NCI-H1417 treated with DMSO at 0.1 percent for 48 hours (cell line): ENCODE measurements at regions not wholly inside any gene's neighbourhood (a gene's known extent, or its start where the extent isn't known, plus 50 kb on each side); places are given as distances from the start of the nearest gene placed in this dataset.

Experiments used
- DNase-seq: peaks from one replicate; lab custom pipeline; 2025; lab: John Stamatoyannopoulos, UW

- no peak for DNase-seq
These were observed 154.5 kb downstream of the CBLN1 start for GRCh38 chr16:49127103-49127502.

DNA sequence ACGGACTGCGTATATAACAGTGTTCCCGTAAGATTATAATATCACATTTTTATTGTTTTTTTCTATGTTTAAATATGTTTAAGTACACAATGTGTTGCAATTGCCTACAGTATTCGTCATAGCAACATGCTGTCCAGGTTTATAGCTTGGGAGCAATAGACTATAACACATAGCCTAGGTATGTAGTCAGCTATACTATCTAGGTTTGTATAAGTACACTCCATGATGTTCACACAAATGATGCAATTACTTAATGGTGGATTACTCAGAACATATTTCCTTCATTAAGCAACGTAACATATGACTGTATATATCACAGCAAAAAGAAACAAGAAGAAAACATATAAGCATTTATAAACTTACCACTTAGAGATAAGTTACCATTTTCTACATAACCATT lies 160.0 kb downstream of the CBLN1 start:
- DNase-seq, result no peak

GRCh38 chr16:49120631-49121030 lies 161.0 kb downstream of the CBLN1 start:
- DNase-seq, result no peak

DNA sequence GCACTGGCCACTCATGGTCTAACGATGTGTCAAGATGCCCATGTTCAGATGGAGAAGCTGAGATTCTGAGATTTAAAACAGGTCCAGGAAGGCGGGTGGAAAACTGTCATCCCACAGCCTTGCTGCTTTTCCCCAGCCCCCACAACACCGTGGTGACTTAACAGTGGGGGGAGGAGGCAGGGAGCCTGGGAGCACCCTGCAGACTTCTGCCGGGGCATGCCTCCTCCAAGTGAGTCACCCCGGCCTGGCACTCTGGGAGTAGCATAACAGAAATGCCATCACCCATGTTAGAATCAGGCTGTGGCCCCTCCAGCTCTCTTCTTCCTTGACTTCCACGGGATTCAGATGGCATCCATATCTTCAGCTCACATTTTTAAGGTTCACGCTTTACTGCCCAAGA lies 164.8 kb downstream of the CBLN1 start:
- DNase-seq, result no peak

- DNase-seq, result no peak
These were observed 165.7 kb downstream of the CBLN1 start for GRCh38 chr16:49115956-49116355.

DNA sequence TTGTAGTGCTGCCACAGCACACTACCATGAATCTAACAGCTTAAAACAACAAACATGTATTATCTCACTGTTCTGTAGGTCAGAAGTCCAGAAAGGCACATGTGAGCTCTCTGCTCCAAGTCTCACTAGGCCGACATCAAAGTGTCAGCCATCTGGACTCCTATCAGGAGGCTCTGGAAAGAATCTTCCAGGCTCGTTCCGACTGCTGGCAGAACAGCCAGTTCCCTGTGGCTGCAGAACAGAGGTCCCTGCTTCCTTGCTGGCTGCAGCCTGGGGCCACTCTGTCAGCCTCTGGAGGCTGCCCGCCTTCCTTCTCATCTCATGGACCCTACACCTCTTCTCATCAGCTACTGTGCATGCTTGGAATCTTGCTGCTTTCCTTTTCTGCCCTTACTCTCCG lies 168.9 kb downstream of the CBLN1 start:
- DNase-seq, result no peak

DNA sequence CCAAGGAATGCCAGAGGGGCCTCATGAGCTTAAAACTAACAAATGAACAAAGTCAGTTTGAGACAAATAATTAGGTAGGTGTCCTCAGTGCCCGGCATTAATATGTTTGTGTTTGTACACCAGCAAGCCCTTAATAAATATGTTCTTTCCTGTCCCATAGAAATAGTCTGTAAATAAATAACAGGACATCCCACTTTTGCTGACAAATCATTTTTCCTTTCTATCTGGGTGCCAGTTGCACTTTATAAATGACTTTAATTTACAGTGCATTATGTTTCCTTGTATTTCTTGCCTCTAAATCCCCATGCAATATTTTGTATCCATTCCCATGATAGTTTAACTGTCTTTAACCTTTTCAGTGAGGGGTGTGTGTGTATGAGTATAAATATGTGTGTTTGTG lies 170.3 kb downstream of the CBLN1 start:
- no peak for DNase-seq

GRCh38 chr16:49108611-49109010 lies 173.0 kb downstream of the CBLN1 start:
- no peak for DNase-seq

- no peak for DNase-seq
These were observed 178.3 kb downstream of the CBLN1 start for GRCh38 chr16:49103298-49103697.

- DNase-seq, result no peak
These were observed 179.6 kb downstream of the CBLN1 start for GRCh38 chr16:49101997-49102396.

DNA sequence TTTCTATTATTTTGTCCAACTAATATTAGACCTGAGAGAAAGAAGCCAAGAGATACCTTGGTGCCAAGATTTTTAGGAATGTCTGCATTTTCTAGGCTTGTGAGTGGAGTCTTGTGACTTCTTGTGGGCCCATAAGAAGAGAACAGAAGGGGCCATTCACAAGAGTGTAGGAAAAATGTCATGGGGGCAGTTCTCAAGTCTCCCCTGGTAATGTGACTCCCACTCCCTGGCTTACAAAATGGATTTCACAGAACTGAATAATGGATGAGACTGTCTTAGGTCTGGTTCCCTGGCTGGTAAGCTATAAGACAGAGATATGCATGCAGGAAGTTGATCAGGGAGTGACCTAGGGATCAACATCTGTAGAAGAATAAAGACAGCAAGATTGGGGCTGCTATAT lies 181.3 kb downstream of the CBLN1 start:
- no peak for DNase-seq

DNA sequence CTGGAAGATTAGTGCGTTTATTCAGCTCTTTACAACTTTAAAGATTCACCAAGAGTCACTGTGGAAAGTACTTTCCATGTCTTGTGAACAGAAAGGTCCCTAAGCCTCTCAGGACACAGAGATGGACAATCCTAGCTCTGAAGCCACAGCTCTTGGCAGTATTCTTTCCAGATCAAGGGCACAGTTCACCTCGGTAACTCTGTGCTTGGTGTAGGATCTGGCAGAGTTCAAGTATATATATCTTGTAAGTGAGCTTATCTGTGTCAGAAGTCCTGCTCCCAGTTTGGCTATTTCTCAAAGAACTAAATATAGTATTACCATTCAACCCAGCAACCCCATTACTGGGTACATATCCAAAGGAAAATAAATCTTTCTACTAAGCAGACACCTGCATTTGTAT lies 183.7 kb downstream of the CBLN1 start:
- DNase-seq, result no peak

DNA sequence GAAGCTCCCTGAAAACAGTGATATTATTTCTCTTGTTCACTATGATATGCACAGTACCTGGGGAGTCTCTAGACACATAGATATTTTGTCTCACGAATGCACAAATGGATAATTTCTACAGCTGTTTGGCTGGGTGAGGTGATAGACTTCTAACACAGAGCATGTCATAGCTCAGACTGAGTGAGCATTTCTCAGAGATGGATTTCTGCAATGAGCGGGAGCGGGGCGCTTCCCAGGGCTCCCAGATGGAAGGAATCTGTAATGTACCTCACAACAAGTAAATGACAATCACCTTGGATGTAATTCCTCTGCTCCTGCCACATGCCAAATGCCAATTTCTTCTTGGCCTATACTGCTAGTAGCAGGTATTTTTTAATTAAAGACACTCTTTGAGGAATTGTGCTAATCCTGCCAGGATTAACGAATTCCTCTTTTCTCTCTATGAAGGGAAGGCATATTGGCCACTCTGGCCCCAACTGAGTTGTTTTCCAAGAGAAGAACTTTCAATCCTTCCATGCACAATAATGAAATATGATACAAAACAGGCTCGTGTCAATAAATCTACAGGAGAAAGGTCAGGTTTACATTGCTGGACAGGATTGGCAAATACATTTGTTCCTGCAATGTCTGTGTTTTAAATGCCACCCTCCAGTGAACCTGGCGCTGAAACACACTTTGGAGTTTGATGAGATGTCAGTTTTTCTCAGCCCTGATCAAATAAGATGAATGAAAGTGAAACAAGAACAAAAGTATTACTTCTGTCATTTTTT lies 185.3 kb downstream of the CBLN1 start:
- DNase-seq, result no peak

GRCh38 chr16:49095539-49095938 lies 186.1 kb downstream of the CBLN1 start:
- no peak for DNase-seq

DNA sequence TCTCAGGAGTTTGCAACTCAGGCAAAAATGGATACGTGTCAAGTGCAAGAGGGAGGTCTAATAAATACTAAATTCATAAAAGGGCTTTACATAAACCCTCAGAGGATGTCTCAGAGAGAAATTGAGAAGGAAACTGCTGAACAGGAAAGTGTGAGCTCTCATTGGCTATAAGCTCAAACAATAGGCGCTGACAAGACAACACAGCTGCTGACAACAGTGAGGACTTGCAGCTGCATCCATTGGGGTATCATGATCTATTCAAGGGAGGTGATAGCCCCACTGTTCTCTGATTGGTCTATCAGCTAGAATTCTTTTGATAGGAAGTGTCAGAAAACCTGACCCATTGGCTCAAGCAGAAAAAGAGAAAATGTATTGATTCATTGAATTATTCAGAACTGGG lies 187.2 kb downstream of the CBLN1 start:
- no peak for DNase-seq

GRCh38 chr16:49093939-49094338 lies 187.7 kb downstream of the CBLN1 start:
- DNase-seq, result no peak

DNA sequence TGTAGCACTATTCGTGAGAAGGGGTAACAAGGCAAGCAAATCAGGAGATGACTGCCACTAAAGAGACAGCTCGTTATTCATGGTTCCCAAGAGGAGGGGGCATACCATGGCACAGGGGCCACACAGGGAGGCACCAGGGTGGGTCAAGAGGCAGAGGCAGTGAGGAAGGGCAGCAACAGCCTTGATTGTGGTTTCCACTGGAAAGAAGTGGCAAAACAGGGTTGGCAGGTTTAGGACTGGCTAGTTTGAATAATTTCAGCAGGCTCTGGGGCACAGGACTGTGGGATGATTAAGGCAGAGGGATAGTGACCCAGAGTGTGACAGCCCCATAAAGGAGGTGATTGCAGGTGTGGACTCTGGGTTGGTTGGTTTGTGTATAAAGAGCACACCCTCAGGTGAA lies 188.9 kb downstream of the CBLN1 start:
- no peak for DNase-seq

DNA sequence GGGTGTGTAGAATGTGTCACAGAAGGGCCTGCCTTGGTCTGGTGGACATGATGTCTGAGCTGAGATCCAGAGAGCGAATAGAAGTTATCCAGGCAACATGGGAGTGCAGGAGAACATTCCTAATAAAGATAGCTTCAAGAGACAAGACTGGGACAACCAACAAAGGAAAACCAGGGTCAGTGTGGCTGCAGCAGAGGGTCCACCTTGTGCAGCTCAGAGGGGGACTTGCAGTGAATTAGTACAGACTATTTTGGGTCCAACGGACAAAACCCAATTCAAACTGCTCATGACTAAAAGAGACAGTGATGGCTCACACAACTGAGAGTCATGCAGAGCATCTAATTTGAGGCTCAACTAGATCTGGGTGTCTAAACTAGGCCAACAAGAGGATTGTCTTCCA lies 192.1 kb downstream of the CBLN1 start:
- DNase-seq, result no peak

- DNase-seq, result no peak
These were observed 192.6 kb downstream of the CBLN1 start for GRCh38 chr16:49089039-49089438.

DNA sequence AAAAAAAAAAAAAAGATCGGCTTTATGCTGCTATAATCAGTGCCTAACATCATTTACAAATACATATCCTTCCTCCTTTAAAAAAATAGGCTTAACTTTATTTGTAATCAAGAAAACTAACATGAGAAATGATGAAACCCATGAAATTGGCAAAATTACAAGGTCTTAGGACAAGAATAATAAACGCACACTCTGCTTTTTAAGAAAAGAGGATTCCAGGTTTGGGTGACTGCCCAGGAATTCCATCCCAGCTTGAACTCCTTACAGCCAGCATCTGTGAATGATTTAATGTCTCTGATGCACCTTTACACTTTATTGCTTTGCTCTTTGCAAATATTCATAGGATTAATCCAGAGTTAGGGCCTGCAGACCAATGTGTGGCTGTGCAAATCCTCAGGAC lies 196.0 kb downstream of the CBLN1 start:
- no peak for DNase-seq

- DNase-seq, result no peak
These were observed 196.8 kb downstream of the CBLN1 start for GRCh38 chr16:49084628-49085390.

- DNase-seq, result no peak
These were observed 200.1 kb downstream of the CBLN1 start for GRCh38 chr16:49081554-49081953.

DNA sequence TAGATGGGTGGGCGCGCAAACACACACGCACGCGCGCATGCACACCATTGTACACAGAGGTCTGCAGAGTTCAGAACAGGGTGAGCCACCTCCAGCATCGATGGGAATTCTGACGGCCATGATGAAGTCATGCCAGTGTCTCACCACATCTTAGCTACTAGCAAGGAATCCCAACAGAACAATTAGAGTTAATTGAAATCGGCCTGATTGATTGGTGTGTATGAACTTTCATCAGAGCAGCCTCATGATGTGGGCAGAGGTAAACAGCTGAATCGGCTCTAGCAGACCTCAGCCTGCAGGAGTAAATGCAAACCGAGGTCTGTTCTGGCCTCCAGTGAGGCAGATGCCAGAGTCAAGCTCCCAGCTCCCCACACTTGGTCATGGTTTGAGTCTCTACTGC lies 200.6 kb downstream of the CBLN1 start:
- no peak for DNase-seq

DNA sequence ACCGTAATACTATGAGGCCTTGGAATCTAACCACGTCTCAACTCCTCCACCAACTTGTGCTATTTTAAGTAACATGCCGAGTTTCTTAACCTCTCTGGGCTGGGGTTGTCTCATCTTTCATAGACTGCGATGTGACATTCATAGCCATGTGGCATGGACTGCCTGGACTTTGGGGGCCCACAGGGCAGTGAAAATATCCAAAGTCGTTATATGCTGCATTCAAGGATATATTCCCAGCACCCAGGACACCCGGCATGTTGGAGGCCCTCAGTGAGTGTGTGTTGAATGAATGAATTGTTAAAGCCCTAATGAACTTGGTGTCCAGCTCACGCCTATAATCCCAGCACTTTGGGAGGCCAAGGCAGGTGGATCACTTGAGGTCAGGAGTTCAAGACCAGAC lies 203.1 kb downstream of the CBLN1 start:
- no peak for DNase-seq
